GM19351 (cell line): ENCODE measurements at regions not wholly inside any gene's neighbourhood (a gene's known extent, or its start where the extent isn't known, plus 50 kb on each side); places are given as distances from the start of the nearest gene placed in this dataset.
A peak's percentile ranks its signal among the peaks of the same experiment; 100 is the strongest.

ENCODE experiments used
- ATAC-seq: cut with Tn5 transposase; IDR thresholded peaks from one replicate; pipeline ENCODE4 v1.9.1; 2021; ENCODE audit warnings: mild to moderate bottlenecking, moderate library complexity; ENCODE audit not compliant: unreplicated experiment

DNA sequence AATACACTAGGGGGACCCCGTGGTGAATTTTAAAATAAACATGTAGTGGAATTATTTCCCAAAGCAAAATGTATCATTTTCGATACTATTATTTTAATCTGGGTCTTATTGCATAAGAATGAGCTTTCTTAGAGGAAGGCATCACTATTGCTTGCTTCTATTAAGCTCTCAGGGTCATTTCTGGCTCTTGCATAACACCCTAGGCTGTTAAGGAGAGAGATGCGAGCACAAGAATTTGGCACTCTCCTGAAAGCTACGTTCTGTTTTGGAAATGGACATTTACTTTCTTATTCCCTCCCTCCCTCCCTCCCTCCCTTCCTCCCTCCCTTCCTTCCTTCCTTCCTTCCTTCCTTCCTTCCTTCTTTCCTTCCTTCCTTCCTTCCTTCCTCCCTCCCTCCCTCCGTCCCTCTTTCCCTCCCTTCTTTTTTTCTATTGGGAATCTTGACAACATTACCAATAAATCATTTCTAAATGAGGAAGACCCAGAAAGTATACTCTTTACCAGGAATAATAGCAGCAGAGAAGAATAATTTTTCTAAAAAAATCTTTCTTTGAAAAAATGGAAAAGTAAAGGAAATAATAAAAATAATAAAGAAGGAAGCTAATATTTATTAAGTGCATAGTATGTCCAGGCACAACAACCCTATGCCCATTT lies 83.6 kb upstream of the BDNF start:
- no peak for ATAC-seq

- ATAC-seq = no peak
These were observed 76.8 kb upstream of the BDNF start for GRCh38 chr11:27777033-27777432.

GRCh38 chr11:27773884-27774283 lies 73.6 kb upstream of the BDNF start:
- no peak for ATAC-seq

DNA sequence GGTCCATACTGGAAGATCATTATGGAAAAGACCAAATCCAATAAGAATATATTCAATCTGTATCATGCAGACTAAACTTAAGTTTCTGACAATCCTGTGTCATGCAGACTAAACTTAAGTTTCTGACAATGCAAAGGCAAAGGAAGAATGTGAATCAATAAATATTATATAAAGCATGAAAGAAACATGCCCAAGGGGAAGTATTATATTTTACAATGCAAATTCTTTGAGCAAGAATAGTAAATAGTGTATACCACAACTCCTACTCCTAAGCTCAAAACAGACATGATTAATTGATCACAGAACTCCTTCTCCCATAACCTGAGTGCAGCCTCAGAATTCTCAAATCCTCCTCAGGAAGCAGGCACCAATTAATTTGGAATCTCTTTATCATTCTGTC lies 71.3 kb upstream of the BDNF start:
- ATAC-seq = no peak

DNA sequence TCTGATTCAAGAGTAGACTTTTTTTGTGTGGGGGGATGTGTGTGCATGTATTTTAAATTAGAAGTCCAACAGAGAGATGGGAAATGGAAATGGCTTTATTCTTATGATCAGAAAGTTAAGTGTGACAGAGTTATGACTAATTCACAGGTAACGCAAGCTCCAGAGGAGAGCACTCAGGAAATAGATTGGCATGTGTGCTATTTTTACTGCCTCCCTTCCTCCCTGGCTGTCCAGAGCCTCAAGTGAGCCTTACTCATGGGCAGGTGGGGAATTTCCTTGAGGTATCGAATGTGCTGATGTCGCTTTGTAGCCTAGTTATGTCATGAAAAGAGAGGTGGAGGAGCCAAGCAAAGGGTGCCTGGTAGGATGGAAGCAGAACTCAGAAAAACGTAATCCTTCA lies 70.3 kb upstream of the BDNF start:
- no peak for ATAC-seq

DNA sequence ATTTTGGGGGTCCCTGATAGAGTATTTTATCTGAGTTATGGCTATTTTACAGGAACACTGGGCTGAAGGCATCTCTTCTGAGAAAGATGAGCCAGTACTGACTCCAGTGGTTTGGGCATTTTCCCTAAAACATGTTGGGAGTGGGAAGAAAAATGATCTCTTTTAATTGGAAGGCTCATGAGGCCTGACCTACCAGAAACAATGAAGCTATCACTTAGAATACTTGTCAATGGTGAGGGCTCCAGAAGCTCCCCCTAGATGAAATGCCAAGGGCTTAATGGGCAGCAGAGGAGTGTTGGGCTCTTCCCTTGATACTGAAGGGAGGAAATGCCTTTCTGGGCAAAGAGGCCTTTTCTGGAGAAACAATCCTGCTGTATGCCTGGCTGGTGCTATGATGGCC lies 63.5 kb upstream of the BDNF start:
- ATAC-seq = no peak

GRCh38 chr11:27761356-27761755 lies 61.1 kb upstream of the BDNF start:
- no peak for ATAC-seq

DNA sequence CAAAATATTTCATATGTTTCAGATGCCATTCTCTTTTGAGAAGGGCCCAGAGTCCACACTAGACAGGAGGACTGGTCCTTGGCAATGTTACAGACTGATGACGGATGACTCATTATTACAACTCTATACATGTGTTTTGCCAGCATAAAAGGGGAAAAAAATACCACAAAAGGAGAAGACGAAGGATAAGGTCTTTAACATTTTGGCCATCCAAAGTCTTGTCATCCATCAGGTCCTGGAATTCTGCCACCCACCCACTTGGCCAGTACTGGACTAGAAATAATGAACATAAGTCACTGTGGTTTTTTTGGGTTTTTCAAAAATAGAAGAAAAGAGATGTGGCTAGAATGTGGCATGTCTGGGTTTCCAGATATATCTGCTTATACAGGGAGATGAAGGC lies 57.7 kb upstream of the BDNF start:
- no peak for ATAC-seq

DNA sequence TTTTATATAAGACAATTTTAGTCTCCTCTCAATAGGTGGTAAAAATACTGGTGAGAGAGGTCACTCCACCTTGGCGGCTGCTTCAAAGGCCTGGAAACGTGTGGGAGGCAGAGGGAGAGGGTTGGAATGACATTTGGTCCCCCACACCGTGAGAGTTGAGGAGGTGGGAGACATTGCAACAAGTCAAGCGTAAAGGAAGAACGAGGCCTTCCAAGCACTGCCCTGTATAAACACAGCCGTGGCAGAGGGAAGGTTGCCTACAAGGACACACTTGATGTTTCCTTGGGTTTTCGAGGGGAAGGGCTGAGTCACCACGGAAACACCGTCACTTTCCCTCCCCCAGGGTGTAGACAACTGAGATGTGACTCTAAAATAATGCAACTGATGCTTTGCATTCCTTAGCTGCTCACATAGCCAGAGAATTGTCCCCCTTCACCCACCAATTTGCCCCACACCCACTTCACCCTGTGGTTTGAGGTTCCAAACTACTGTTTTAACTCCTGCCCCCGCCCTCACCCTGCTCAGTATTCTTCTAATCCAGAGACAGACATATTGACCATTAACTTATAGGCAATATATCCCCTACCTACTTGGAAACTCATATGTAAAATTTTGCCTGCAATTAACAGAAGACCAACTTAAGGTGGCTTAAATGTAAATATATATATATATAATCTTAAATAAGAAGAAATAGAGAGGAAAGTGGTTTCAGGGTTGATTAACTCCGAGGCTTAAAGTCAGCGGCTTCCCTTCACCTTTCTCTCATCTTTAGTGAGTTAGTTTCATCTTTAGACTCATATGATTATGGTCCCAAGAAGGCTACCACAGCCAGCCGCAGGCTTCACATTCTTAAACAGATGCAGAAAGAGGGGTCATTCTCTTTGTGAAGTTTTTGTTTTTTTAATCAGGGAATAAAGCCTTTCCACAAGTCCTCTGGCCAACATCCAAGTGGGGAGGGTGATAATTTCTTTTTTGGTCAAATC lies 54.1 kb upstream of the BDNF start:
- ATAC-seq = peak; percentile 74
